Left hindlimb (tissue), 1 donor: ENCODE measurements at regions not wholly inside any gene's neighbourhood (a gene's known extent, or its start where the extent isn't known, plus 50 kb on each side); places are given as distances from the start of the nearest gene placed in this dataset.
"Not testable (repeated sequence)": the region's sequence is repeated elsewhere in the genome, so short reads cannot be mapped to it uniquely, and the experiment has no call there.

Experiments used
- DNase-seq: peaks from one replicate; pipeline ENCODE4 v3.0.0-alpha.2; 2018

DNA sequence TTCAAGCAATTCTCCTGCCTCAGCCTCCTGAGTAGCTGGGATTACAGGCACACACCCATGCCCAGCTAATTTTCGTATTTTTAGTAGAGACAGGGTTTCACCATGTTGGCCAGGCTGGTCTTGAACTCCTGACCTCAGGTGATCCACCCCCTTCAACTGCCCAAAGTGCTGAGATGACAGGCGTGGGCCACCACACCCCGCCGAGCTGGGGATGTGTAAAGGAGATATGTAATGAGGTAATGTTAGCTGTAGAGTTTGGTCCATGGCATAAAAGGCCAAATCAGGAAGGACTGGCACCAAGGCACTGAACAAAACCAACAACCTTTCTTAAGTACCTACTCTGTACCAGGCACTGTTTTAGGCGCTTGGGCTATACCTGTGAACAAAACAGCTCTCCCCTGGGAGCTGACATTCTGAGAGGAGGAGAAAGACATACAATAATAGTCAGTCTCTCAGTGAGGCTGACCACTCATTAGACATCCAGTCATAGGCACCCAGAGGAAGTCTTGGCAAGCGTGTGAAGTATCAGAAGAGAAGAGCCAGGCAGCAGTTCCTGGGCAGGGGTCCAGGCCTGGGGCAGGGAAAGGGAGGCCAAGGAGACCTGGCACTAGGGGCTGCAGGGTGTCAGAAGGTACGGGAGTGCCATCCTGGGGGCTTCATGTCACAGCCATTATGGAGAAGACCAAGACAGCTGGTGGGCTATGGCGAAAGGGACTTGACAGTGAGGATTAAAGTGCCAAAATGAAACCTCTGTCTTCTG is 164.8 kb upstream of the DTNBP1 start:
- DNase-seq = no peak

- no peak for DNase-seq
These were observed 164.0 kb upstream of the DTNBP1 start for GRCh38 chr6:15826814-15827318.

DNA sequence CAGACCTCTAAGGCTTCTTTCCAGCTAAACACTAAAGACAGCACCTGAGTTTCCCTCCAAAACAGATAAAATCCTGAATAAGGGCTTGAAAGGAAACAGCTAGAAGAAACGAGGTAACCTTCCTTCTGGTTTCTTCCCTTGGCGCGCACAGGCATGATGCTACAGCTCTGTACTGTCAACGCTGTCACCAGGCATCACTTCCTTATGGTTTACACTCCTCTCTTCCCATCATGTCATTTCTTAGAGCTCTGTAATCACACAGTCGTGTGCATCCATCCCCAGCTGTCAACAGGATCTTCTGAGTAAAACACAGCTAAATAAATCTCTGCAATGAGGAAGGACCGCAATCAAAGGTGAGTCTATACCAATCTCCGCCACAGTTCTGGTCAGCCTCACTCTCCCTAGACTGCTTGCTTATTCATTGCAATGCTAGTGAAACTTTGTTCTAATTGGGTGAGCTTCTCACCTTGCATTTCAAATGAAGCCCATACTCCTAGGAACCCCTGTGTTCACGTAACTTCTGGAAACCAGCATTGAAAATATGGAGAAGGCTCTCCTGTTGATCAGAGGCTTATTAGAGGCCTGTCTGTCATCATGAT is 162.6 kb upstream of the DTNBP1 start:
- DNase-seq = no peak

DNA sequence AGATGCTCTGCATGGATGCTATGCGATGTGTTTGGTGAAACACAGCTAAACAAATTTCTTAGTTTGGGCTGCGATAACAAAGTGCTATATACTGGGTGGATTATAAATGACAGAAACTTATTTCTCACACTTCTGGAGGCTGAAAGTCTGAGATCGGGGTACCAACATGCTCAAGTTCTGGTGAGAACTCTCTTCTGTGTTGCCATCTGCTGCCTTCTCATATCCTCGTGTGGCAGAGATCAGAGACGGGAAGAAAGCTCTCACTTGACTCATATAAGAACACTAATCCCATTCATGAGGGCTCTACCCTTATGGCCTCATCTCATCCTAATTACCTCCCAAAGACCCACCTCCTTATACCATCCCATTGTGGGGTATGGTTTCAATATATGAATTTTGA is 162.0 kb upstream of the DTNBP1 start:
- no peak for DNase-seq

GRCh38 chr6:15823838-15824414 is 161.1 kb upstream of the DTNBP1 start:
- no peak for DNase-seq

- DNase-seq = no peak
These were observed 160.0 kb upstream of the DTNBP1 start for GRCh38 chr6:15822835-15823234.

DNA sequence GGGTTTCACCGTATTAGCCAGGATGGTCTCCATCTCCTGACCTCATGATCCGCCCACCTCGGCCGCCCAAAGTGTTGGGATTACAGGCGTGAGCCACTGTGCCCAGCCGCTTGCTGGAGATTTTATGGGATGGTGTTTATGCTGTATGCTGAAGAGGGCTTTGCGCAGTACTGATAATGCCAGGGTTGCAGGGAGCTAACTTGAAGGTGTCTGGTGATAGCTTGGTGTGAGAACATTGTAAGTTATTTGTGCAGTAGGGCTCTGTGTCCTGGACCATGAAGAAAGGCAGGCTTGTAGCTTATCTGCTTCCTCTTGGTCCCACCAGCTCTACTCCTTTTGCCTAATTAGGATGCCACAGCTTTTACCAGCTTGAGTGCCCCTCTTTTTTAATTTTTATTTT is 157.0 kb upstream of the DTNBP1 start:
- no peak for DNase-seq

DNA sequence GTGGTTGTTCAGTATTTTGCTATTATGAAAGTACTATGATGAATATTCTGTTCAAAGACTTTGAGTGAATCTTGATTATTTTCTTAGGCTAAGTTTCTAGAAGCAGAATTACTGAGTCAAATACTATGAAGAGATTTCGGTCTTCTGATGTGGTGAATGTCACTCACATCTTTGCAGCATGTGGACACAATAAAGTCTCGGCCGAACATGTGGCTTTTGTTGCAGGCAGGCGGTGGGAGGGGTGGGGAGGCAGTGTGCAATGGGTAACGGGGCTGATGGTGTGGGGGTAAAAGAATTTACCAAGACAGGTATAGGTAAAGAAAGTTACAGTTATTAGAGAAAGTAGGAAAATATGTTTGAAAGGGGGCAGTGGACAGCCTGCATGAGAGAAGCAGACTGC is 156.4 kb upstream of the DTNBP1 start:
- DNase-seq = no peak

GRCh38 chr6:15818491-15818890 is 155.7 kb upstream of the DTNBP1 start:
- DNase-seq = no peak

GRCh38 chr6:15818044-15818443 is 155.2 kb upstream of the DTNBP1 start:
- no peak for DNase-seq

- no peak for DNase-seq
These were observed 154.3 kb upstream of the DTNBP1 start for GRCh38 chr6:15817100-15817499.

GRCh38 chr6:15816661-15817060 is 153.8 kb upstream of the DTNBP1 start:
- DNase-seq = no peak

GRCh38 chr6:15813698-15814097 is 150.9 kb upstream of the DTNBP1 start:
- DNase-seq = not testable (repeated sequence)

GRCh38 chr6:15811107-15811506 is 148.3 kb upstream of the DTNBP1 start:
- no peak for DNase-seq

- DNase-seq = no peak
These were observed 147.8 kb upstream of the DTNBP1 start for GRCh38 chr6:15810618-15811017.

DNA sequence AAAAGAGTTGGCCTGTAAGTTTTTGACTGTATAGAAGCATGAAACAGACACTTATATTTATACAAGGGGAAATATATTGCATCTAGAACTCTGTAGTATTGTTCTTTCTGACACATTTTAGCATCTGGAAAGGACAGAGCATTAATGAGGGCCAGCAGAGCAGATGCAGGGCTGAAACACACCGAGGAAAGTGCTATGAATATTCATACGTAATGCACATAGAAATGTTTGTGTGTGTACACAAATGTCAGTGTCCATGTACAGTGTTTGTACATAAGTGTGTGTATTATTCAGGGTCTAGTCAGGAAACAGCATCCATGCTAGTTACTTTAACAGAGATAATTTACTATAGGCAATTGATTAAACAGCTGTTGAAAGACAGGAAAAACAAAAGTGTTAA is 146.5 kb upstream of the DTNBP1 start:
- DNase-seq = no peak

GRCh38 chr6:15804164-15805154 is 141.6 kb upstream of the DTNBP1 start:
- DNase-seq = no peak

DNA sequence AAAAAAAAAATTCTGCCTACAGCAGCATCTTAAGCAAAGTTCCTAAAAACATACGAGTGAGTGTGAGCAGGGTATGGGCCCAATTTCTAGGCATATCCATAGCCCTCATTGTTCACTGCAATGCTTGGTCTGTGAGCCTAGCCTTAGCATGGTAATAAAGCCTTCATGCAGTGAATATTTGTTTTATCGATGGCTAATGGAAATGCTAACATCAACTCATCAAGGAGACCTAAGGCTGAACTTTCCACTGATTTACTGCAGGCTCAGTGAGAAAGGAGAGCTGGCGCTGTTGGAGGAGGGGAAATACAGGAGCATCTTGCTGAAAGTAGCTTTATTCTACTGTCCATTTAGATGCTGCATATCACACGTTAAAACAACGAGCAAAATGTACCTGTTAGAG is 139.6 kb upstream of the DTNBP1 start:
- no peak for DNase-seq

- no peak for DNase-seq
These were observed 139.1 kb upstream of the DTNBP1 start for GRCh38 chr6:15801912-15802311.

DNA sequence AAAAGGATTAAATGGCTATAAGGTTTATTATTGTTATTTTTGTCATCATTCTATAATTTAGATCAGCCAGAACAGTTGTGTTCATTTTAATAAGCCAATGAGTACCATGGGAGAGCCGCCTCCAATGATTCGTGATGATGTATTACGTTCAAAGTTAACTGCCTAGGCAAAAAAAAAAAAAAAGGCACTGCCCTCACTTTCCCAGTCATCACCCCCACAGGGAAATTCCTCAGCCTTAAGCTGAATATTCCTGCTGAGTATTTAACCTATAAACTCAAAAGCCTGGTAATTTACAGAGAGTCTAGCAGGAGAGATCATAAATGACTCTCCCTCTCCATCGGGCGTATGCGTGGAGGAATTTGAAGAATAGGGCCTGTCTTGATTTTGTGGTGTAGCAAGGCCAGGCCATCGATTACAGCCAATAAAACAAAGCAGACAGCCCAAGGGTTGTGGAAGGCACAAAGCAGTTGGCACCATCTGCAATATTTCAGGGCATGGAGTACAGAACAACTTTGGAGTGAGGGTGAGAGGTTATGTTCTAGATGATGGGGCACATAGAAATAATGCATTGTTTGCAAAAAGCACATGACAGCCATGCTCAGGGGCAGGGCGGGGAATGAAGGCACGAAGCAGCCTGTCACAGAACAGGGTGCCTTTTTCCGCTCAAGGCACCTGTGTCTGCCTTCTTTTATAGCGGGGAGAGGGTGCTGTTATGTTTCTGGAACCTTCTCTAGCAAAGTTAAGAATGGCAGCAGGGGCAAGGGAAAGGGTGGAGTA is 138.2 kb upstream of the DTNBP1 start:
- DNase-seq = no peak

- DNase-seq = no peak
These were observed 135.9 kb upstream of the DTNBP1 start for GRCh38 chr6:15798533-15799255.
